Muscle layer of duodenum (tissue), 2 donors: ENCODE measurements at regions not wholly inside any gene's neighbourhood (a gene's known extent, or its start where the extent isn't known, plus 50 kb on each side); places are given as distances from the start of the nearest gene placed in this dataset.

Experiments used
- H3K27ac ChIP-seq: one replicate; pipeline ENCODE4 v1.7.0; 2013; ENCODE audit warnings: mild to moderate bottlenecking, low read length
- H3K27me3 ChIP-seq: one replicate; pipeline ENCODE4 v1.7.0; 2013; ENCODE audit warnings: low read depth, mild to moderate bottlenecking, control low read depth, low read length
- H3K36me3 ChIP-seq, 2 donors: one replicate each; pipeline ENCODE4 v1.7.0; 2013; ENCODE audit warnings: low read length in 2 of 2, control low read depth in 1 of 2, mild to moderate bottlenecking in 1 of 2; ENCODE audit not compliant: insufficient read depth in 2 of 2, control insufficient read depth in 1 of 2
- H3K4me1 ChIP-seq, 2 donors: one replicate each; pipeline ENCODE4 v1.7.0; 2013; ENCODE audit warnings: low read length in 2 of 2, mild to moderate bottlenecking in 2 of 2, control low read depth in 1 of 2, moderate library complexity in 1 of 2; ENCODE audit not compliant: insufficient read depth in 2 of 2, control insufficient read depth in 1 of 2
- H3K4me3 ChIP-seq, 2 donors: one replicate each; pipeline ENCODE4 v1.7.0; 2013; ENCODE audit warnings: low read length in 2 of 2, low read depth in 1 of 2, mild to moderate bottlenecking in 1 of 2
- H3K9me3 ChIP-seq, 2 donors: one replicate each; pipeline ENCODE4 v1.7.0; 2013; ENCODE audit warnings: low read length in 2 of 2, control low read depth in 1 of 2, mild to moderate bottlenecking in 1 of 2; ENCODE audit not compliant: control insufficient read depth in 1 of 2
- donor health status: healthy.

GRCh38 chr18:47531717-47532116 lies 280.3 kb upstream of the SKOR2 start:
- Histone ChIP-seq H3K4me3 (no peak overlapping the region), H3K27ac (no peak overlapping the region), H3K27me3 (no peaks in the 10 kb centered on the region)

DNA sequence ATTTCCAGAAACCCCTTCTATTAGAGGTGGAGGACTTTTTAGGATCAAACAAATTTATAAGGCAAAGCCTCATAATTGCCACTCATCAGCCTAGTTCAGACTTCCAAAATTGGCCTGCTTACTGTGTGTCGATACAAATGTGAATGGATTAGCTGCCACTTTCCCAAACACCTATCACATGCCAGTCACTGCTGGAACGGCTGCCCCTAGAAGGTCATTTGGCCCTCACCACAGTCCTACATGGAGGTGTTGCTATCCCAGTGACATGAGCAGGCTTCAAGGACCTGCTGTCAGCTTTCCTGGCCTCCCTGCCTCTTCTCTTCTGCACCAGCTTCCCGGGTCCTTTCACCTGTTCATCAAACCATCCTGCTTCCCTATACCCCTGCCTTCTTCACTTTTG lies 279.2 kb upstream of the SKOR2 start:
- H3K36me3 ChIP-seq = no peaks in the 10 kb centered on the region
- no peak overlapping the region for H3K4me3 ChIP-seq
- no peaks in the 10 kb centered on the region for H3K27me3 ChIP-seq
- H3K9me3 ChIP-seq = no peaks in the 10 kb centered on the region
- no peaks in the 10 kb centered on the region for H3K4me1 ChIP-seq
- no peak overlapping the region for H3K27ac ChIP-seq

More at GRCh38 chr18:47531717-47532116, 280.3 kb upstream of the SKOR2 start:
- Histone ChIP-seq H3K36me3 (no peaks in the 10 kb centered on the region), H3K4me1 (no peaks in the 10 kb centered on the region), H3K9me3 (no peaks in the 10 kb centered on the region)

GRCh38 chr18:47528343-47528742 lies 276.9 kb upstream of the SKOR2 start:
- H3K4me3 ChIP-seq = no peak overlapping the region
- H3K27me3 ChIP-seq = no peaks in the 10 kb centered on the region
- no peak overlapping the region for H3K27ac ChIP-seq
- no peaks in the 10 kb centered on the region for H3K4me1 ChIP-seq
- H3K36me3 ChIP-seq = no peaks in the 10 kb centered on the region
- no peaks in the 10 kb centered on the region for H3K9me3 ChIP-seq

- Histone ChIP-seq H3K27ac (no peak overlapping the region), H3K27me3 (no peaks in the 10 kb centered on the region), H3K36me3 (no peaks in the 10 kb centered on the region), H3K9me3 (no peaks in the 10 kb centered on the region), H3K4me3 (no peak overlapping the region), H3K4me1 (no peaks in the 10 kb centered on the region)
These were observed 274.7 kb upstream of the SKOR2 start for GRCh38 chr18:47526147-47526546.

GRCh38 chr18:47522359-47522758 lies 270.9 kb upstream of the SKOR2 start:
- Histone ChIP-seq H3K9me3 (no peaks in the 10 kb centered on the region), H3K27me3 (no peaks in the 10 kb centered on the region), H3K36me3 (no peaks in the 10 kb centered on the region), H3K27ac (no peak overlapping the region), H3K4me3 (no peak overlapping the region), H3K4me1 (no peaks in the 10 kb centered on the region)

GRCh38 chr18:47520263-47520662 lies 268.8 kb upstream of the SKOR2 start:
- Histone ChIP-seq H3K4me3 (no peak overlapping the region), H3K36me3 (no peaks in the 10 kb centered on the region), H3K27ac (no peak overlapping the region), H3K27me3 (no peaks in the 10 kb centered on the region), H3K4me1 (no peaks in the 10 kb centered on the region), H3K9me3 (no peaks in the 10 kb centered on the region)

- Histone ChIP-seq H3K4me3 (no peak overlapping the region), H3K36me3 (no peaks in the 10 kb centered on the region), H3K27me3 (no peaks in the 10 kb centered on the region), H3K27ac (no peak overlapping the region), H3K9me3 (no peaks in the 10 kb centered on the region), H3K4me1 (no peaks in the 10 kb centered on the region)
These were observed 268.2 kb upstream of the SKOR2 start for GRCh38 chr18:47519706-47520105.

- no peaks in the 10 kb centered on the region for H3K4me1 ChIP-seq
- no peaks in the 10 kb centered on the region for H3K27me3 ChIP-seq
- H3K27ac ChIP-seq = no peak overlapping the region
- no peak overlapping the region for H3K4me3 ChIP-seq
- H3K36me3 ChIP-seq = no peaks in the 10 kb centered on the region
- H3K9me3 ChIP-seq = no peaks in the 10 kb centered on the region
These were observed 267.8 kb upstream of the SKOR2 start for GRCh38 chr18:47519277-47519676.

GRCh38 chr18:47513614-47514013 lies 262.2 kb upstream of the SKOR2 start:
- Histone ChIP-seq H3K27ac (no peak overlapping the region), H3K4me3 (no peak overlapping the region), H3K27me3 (no peaks in the 10 kb centered on the region), H3K4me1 (no peaks in the 10 kb centered on the region), H3K36me3 (no peaks in the 10 kb centered on the region), H3K9me3 (no peaks in the 10 kb centered on the region)

DNA sequence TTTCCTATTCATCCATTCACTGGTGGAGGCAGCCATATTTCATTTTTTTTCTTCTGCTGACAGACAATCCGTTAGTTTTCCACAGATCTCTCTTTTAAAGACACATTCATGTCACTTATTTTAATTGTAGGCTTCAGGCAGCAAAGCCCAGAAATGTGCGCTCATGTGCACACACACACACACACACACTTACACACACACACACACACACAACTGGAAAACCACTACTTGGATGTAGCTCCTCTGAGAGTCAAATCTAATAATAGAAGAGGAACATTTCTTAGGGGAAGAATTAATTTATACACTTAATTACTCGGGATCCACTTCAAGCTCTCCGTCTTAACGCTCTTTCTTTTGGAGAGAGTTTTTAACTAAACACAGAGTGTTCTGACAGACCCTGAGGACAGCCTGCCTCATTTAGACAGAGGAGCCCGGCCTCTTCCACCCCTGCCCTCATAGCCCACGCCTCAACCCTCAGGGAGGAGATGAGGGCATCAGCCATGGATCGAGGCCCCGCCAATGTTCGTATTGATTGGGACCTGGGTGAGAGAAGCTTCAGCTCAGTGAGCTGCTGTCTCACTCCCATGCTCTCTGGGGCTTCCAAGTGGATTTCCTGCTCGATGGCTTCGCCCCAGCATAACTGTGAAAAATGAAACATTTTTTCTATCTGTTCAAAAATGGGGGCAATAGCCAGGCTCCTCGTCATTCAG lies 261.4 kb upstream of the SKOR2 start:
- H3K9me3 ChIP-seq = no peaks in the 10 kb centered on the region
- H3K4me1 ChIP-seq = no peaks in the 10 kb centered on the region
- H3K27me3 ChIP-seq = no peaks in the 10 kb centered on the region
- no peak overlapping the region for H3K27ac ChIP-seq
- no peak overlapping the region for H3K4me3 ChIP-seq
- H3K36me3 ChIP-seq = no peaks in the 10 kb centered on the region

DNA sequence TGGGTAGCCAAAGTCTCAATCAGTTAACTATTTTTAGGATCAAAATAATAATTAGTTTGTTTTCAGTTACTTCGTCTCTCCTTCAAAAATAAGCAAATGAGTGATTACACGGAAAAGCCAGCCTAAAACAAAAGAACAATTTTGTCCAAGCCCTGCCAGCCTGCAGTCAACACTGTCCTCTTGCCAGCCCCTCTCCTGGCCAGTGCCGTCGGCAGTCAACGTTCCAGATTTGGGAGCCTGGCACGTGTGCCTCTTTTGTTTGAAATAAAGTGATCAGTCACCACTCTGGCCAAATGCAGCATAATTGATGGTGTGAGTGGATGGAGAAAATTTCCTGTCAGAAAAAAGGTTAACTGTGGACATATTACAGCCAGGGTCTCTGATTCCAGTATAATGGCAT lies 260.6 kb upstream of the SKOR2 start:
- Histone ChIP-seq H3K27ac (no peak overlapping the region), H3K4me3 (no peak overlapping the region), H3K36me3 (no peaks in the 10 kb centered on the region), H3K4me1 (no peaks in the 10 kb centered on the region), H3K9me3 (no peaks in the 10 kb centered on the region), H3K27me3 (no peaks in the 10 kb centered on the region)

- Histone ChIP-seq H3K36me3 (no peaks in the 10 kb centered on the region), H3K27ac (no peak overlapping the region), H3K27me3 (no peaks in the 10 kb centered on the region), H3K9me3 (no peaks in the 10 kb centered on the region), H3K4me3 (no peak overlapping the region), H3K4me1 (no peaks in the 10 kb centered on the region)
These were observed 259.4 kb upstream of the SKOR2 start for GRCh38 chr18:47510831-47511230.
